Astrocyte of the cerebellum (primary cell): ENCODE measurements at regions not wholly inside any gene's neighbourhood (a gene's known extent, or its start where the extent isn't known, plus 50 kb on each side); places are given as distances from the start of the nearest gene placed in this dataset.

Experiments
- DNase-seq: peaks from one replicate; pipeline ENCODE4 v3.0.0-alpha.2; 2011; ENCODE audit warnings: low read depth
- H3K4me3 ChIP-seq: 2 replicates; pipeline ENCODE4 v1.5.1; 2011; ENCODE audit warnings: mild to moderate bottlenecking, low read depth, low read length, moderate library complexity
- in situ Hi-C: cut with HindIII; loops from 2 replicates; pipeline ENCODE4 v1.10.0; 2017; ENCODE audit warnings: low sequenced_read_pairs
- TF ChIP-seq, protein P1 (sequence below): IDR thresholded peaks from 2 replicates; pipeline ENCODE4 v1.5.1; 2012; ENCODE audit warnings: low read length, low read depth, moderate library complexity, mild to moderate bottlenecking; ENCODE audit errors: missing control alignments

DNA sequence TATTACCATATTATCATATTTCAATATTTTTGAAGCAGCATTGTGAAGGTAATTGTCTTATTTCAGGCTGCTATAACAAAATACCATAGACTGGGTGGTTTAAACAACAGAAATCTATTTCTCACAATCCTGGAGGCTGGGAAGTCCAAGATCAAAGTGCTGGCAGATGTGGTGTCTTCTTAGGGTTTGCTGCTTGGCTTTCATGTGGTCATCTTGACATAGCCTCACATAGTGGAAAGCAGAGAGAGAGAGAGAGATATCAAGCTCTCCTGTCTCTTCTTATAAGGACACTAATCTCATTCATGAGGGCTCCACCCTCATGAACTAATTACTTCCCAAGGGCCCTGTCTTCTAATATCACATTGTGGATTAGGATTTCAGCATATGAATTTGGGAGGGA lies 119.7 kb upstream of the NUDT6 start:
- TF ChIP-seq, protein P1, sequence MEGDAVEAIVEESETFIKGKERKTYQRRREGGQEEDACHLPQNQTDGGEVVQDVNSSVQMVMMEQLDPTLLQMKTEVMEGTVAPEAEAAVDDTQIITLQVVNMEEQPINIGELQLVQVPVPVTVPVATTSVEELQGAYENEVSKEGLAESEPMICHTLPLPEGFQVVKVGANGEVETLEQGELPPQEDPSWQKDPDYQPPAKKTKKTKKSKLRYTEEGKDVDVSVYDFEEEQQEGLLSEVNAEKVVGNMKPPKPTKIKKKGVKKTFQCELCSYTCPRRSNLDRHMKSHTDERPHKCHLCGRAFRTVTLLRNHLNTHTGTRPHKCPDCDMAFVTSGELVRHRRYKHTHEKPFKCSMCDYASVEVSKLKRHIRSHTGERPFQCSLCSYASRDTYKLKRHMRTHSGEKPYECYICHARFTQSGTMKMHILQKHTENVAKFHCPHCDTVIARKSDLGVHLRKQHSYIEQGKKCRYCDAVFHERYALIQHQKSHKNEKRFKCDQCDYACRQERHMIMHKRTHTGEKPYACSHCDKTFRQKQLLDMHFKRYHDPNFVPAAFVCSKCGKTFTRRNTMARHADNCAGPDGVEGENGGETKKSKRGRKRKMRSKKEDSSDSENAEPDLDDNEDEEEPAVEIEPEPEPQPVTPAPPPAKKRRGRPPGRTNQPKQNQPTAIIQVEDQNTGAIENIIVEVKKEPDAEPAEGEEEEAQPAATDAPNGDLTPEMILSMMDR, result no peak
- no peak for DNase-seq
- in situ Hi-C loops, result no loop called here

DNA sequence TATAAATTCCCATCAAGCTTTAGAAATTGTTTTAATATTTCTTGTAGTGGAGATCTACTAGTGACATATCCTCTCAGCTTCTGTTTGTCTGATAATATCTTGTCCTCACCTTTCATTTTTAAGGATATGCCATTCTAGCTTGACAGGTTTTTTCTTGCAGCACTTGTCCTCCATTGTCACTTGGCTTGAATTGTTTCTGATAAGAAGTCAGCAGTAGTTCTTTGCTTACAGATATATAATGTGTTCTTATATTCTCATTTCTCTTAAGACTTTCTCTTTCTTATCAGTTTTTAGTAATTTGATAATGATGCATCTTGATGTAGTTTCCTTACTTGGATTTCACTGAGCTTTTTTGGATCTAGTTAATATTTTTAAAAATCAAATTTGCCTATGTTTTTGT lies 120.6 kb upstream of the NUDT6 start:
- TF ChIP-seq, protein P1, result no peak
- DNase-seq, result no peak
- in situ Hi-C loops, result no loop called here
- H3K4me3 ChIP-seq, result no peak overlapping the region

More for the DNA sequence above, 119.7 kb upstream of the NUDT6 start:
- no peak overlapping the region for H3K4me3 ChIP-seq

DNA sequence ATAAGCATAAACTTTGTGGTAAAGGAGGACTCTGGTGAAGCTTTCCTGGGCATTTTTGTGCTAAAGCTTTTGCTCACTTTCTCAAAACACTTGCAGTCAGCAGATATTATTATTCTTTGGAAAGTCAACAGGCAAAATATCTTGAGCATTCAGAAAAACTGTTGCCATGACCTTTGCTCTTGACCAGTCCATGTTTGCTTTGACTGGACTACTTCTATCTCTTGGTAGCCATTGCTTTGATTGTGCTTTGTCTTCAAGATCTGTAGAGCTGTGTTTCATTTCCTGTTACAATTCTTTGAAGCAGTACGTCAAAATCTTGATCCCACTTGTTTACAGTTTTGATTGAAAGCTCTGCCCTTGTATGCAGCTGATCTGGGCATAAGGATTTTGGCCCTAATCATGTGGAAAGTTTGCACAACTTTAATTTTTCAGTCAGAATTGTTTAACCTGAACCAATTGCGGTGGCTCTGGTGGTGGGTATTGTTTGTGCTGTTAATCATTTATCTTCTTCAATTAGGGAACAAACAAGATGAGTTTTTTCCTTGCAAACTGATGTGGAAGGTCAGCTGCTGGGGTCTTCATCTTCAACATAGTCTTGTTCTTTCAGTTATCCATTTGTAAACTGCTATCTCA lies 121.5 kb upstream of the NUDT6 start:
- in situ Hi-C loops, result no loop called here
- TF ChIP-seq, protein P1, result no peak
- no peak overlapping the region for H3K4me3 ChIP-seq
- DNase-seq, result no peak

DNA sequence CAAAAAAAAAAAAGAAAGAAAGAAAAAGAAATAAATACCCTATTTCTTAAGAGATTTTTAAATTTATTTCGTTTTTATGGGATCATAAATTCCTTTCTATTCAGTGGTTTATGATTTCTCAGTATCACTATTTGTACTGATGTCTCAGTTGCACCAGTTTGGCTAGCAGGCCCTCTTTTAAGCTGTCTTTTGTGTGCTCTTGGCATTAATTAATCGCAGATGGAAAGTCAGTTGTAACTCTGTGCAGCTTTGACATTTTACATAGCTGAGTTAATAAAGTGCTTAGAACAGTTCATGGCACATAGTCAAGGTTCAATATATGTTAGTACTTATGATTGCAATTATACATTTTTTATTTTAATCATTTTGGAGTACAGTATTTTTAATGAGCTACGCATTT lies 123.7 kb upstream of the NUDT6 start:
- TF ChIP-seq, protein P1, result no peak
- no peak overlapping the region for H3K4me3 ChIP-seq
- no peak for DNase-seq
- in situ Hi-C loops, result no loop called here

DNA sequence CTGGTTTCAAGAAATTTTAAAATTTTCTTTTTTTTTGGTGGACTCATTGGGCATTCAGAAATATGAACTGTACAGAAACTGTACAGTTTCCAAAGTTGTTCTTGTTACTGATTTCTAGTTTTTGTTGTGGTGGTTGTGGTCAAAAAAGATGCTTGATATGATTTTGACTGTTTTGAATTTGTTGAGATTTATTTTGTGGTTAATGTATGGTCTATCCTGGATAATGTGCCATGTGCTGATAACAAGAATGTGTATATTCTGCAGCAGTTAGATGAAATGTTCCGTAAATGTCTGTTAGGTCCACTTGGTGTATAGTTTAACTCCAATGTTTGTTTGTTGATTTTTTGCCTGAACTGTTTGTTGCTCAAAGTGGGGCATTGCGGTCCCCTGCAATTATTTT lies 127.6 kb upstream of the NUDT6 start:
- in situ Hi-C loops, result no loop called here
- H3K4me3 ChIP-seq, result no peak overlapping the region
- TF ChIP-seq, protein P1, result no peak
- no peak for DNase-seq

DNA sequence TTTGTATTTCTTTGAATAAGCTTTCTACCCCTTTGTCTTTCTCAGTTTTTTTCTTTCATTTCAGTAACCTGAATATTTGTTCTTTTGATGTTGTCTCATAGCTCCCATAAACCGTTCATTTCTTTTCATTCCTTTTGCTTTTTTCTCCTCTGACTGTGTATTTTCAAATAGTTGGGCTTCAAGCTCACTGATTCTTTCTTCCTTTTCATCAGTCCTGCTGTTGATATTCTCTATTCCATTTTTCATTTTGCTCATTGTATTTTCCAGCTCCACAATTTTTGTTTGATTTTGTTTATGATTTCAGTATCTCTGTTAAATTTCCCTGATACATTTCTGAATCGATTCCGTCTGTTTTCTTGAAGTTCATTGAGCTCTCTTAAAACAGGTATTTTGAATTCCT lies 129.6 kb upstream of the NUDT6 start:
- no peak overlapping the region for H3K4me3 ChIP-seq
- in situ Hi-C loops, result no loop called here
- TF ChIP-seq, protein P1, result no peak
- no peak for DNase-seq

DNA sequence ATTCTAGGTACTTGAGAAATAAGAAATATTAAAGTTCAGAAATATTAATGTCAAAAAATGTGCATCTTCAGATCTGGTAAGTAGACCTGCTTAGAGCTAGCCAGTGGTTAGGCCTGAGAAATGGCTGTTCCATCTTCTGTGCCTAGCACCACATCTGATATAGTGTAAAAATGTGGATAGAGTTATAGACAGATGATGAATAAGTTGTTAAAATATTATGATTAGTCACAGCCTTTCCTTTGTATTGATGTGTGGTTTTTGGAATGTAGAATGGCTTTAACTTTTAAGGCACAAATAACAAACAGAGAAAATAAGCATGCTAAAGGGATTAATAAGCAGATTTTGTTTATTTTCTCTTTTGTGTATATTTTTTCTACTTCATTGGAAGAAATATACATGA lies 133.5 kb upstream of the NUDT6 start:
- no peak for DNase-seq
- in situ Hi-C loops, result no loop called here
- TF ChIP-seq, protein P1, result no peak
- H3K4me3 ChIP-seq, result no peak overlapping the region
